Caco-2 (cell line): ENCODE measurements at regions not wholly inside any gene's neighbourhood (a gene's known extent, or its start where the extent isn't known, plus 50 kb on each side); places are given as distances from the start of the nearest gene placed in this dataset.

ENCODE experiments used
- BruUV-seq: library from RNA; stranded (reverse); fragments of 400-500 nt; replicated peaks from 2 replicates; lab custom pipeline; 2021; lab: Mats Ljungman, UMichigan
- CTCF ChIA-PET: fragments of 300-600 bp; sonication (Branson Sonifier 250); formaldehyde crosslinking; loops from one replicate; lab custom pipeline; 2022; ENCODE audit warnings: antibody characterized with exemption; lab: Charles Lee
- POLR2A ChIA-PET: fragments of 300-600 bp; sonication (Branson Sonifier 250); formaldehyde crosslinking; loops from one replicate; lab custom pipeline; 2022; ENCODE audit warnings: antibody characterized with exemption; lab: Charles Lee
- DNase-seq, 2 experiments: peaks; one replicate each; pipeline versions ENCODE4 v3.0.0 to v3.0.0-alpha.2; 2020 to 2022
- H3K27me3 ChIP-seq: replicated peaks from 2 replicates; pipeline ENCODE4 v1.6.0; 2011; ENCODE audit warnings: low read length; ENCODE audit not compliant: control insufficient read depth, insufficient read depth
- H3K36me3 ChIP-seq: 2 replicates; pipeline ENCODE4 v1.5.1; 2011; ENCODE audit warnings: low read length; ENCODE audit not compliant: control insufficient read depth, insufficient read depth
- H3K4me1 ChIP-seq: fragments of 250-450 bp; sonication (Bioruptor Pico); 2 replicates; pipeline ENCODE4 v1.5.1; 2020; ENCODE audit warnings: mild to moderate bottlenecking
- H3K4me3 ChIP-seq: 2 replicates; pipeline ENCODE4 v1.5.1; 2011; ENCODE audit warnings: low read depth, mild to moderate bottlenecking, control low read depth, low read length
- H3K9me3 ChIP-seq: fragments of 250-450 bp; sonication (Bioruptor Pico); 2 replicates; pipeline ENCODE4 v1.5.1; 2020; ENCODE audit warnings: mild to moderate bottlenecking, moderate library complexity
- H3K27ac Mint-ChIP-seq: one replicate; pipeline ENCODE4 v1.8.0; 2022; ENCODE audit warnings: mixed read lengths; ENCODE audit not compliant: unreplicated experiment
- H3K27me3 Mint-ChIP-seq: one replicate; pipeline ENCODE4 v1.8.0; 2022; ENCODE audit warnings: mixed read lengths; ENCODE audit not compliant: insufficient read depth, unreplicated experiment
- H3K36me3 Mint-ChIP-seq: one replicate; pipeline ENCODE4 v1.8.0; 2022; ENCODE audit warnings: mild to moderate bottlenecking, mixed read lengths; ENCODE audit not compliant: insufficient read depth, unreplicated experiment
- H3K4me1 Mint-ChIP-seq: one replicate; pipeline ENCODE4 v1.8.0; 2022; ENCODE audit warnings: low read depth, mixed read lengths; ENCODE audit not compliant: unreplicated experiment
- H3K4me3 Mint-ChIP-seq: one replicate; pipeline ENCODE4 v1.8.0; 2022; ENCODE audit warnings: mild to moderate bottlenecking, moderate library complexity, mixed read lengths; ENCODE audit not compliant: unreplicated experiment
- H3K9me3 Mint-ChIP-seq: one replicate; pipeline ENCODE4 v1.8.0; 2022; ENCODE audit warnings: mixed read lengths; ENCODE audit not compliant: unreplicated experiment
- intact Hi-C: fragments of 100-400 bp; cut with micrococcal nuclease; formaldehyde crosslinking; loops from one replicate; pipeline ENCODE4 v1.10.0; 2022; ENCODE audit not compliant: unreplicated experiment
- TF ChIP-seq, protein P1 (sequence below), 2 experiments: fragments of 200-600 bp in 1 of 2; IDR thresholded peaks; 1 replicate in 1 of 2; 2 replicates in 1 of 2; pipeline versions ENCODE4 v1.5.1 to v1.8.0; 2011 to 2022; ENCODE audit warnings: antibody characterized with exemption in 1 of 2, control low read depth in 1 of 2, inconsistent platforms in 1 of 2, low read depth in 1 of 2, low read length in 1 of 2, mild to moderate bottlenecking in 1 of 2, moderate library complexity in 1 of 2; ENCODE audit not compliant: insufficient read depth in 1 of 2, severe bottlenecking in 1 of 2, unreplicated experiment in 1 of 2

DNA sequence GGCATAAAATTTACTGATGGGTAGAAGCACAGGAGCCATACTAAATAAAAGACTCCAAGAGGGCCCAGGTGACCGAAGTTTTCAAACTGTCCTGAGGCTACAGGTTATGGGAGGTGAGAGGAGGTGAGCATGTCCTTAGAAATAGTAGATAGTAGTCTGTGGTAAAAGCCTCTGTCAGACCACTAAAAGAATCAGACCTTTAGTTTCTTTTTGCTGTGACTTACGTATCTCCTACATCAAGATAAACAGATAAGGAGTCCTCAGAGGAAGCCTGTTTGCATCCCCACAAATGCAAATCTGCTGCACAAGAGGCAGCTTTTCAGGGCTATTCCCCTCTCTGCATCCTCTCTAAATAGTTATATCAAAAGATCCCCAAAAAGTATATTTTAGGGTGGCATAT lies 711.6 kb upstream of the SLITRK6 start:
- Mint-ChIP-seq H3K4me3 (no peak overlapping the region), H3K4me1 (no peaks in the 10 kb centered on the region), H3K27me3 (no peaks in the 10 kb centered on the region), H3K9me3 (no peaks in the 10 kb centered on the region), H3K36me3 (no peaks in the 10 kb centered on the region), H3K27ac (no peak overlapping the region)
- no peaks in the 10 kb centered on the region for H3K27me3 ChIP-seq
- TF ChIP-seq, protein P1, sequence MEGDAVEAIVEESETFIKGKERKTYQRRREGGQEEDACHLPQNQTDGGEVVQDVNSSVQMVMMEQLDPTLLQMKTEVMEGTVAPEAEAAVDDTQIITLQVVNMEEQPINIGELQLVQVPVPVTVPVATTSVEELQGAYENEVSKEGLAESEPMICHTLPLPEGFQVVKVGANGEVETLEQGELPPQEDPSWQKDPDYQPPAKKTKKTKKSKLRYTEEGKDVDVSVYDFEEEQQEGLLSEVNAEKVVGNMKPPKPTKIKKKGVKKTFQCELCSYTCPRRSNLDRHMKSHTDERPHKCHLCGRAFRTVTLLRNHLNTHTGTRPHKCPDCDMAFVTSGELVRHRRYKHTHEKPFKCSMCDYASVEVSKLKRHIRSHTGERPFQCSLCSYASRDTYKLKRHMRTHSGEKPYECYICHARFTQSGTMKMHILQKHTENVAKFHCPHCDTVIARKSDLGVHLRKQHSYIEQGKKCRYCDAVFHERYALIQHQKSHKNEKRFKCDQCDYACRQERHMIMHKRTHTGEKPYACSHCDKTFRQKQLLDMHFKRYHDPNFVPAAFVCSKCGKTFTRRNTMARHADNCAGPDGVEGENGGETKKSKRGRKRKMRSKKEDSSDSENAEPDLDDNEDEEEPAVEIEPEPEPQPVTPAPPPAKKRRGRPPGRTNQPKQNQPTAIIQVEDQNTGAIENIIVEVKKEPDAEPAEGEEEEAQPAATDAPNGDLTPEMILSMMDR (IDR thresholded peaks at IDR 0.05; ENCODE audit: insufficient read depth in 1 of 2, low read depth in 1 of 2, low read length in 1 of 2, severe bottlenecking in 1 of 2, unreplicated experiment in 1 of 2) = no peak
- BruUV-seq = no TSS peak
- POLR2A ChIA-PET = interaction anchor here (0.5 kb wide), 1 partner anchor 24 kb away, joined by 3 read pairs; no protein-coding TSS in a partner anchor
- CTCF ChIA-PET = no interaction called here
- no peaks in the 10 kb centered on the region for H3K9me3 ChIP-seq
- DNase-seq = no peak
- no peaks in the 10 kb centered on the region for H3K4me1 ChIP-seq
- no peak overlapping the region for H3K4me3 ChIP-seq
- H3K36me3 ChIP-seq = no peaks in the 10 kb centered on the region
- intact Hi-C loops = no loop called here

DNA sequence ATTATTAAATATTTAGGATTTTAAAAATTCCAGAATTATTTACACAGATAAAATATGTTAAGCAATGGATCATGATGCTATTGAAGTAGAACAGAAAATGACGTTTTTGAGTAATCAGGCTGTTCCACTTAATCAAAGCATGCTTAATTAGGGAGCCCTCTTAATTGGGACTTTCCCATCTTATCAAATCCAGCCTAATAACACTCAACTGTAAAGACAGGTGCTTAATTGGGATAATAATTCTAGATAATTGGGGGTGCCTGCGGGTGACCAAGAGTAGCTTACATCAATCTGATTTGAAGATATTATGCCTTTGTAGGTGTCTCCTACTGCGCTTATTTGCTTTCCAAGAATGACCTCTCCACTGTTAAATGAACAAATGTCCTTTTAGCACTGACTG lies 742.2 kb upstream of the SLITRK6 start:
- H3K27ac Mint-ChIP-seq = no peak overlapping the region
- H3K9me3 ChIP-seq = no peaks in the 10 kb centered on the region

DNA sequence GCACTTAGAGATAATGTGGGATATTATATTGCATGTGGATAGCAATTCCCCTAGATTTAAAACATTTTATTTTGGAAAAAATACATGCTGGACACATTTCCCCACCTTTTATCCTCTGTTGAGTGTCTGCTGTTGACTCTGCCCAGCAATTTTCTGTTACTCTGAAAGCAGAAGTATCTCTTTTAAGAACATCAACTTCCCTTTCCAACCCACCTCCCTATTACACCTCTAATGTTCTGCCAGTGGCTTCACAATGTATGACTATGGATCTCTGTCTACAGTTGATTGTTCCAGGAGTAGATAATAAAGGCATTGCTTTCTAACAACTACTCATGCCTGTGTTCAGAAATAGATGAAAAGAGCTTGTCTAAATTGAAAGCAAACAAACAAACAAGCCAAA lies 754.8 kb upstream of the SLITRK6 start:
- no peaks in the 10 kb centered on the region for H3K36me3 Mint-ChIP-seq
- H3K27me3 Mint-ChIP-seq = no peaks in the 10 kb centered on the region
- no peaks in the 10 kb centered on the region for H3K4me1 Mint-ChIP-seq
- H3K9me3 Mint-ChIP-seq = no peaks in the 10 kb centered on the region
- ChIA-PET POLR2A (no interaction called here), CTCF (no interaction called here)
- Histone ChIP-seq H3K27me3 (no peaks in the 10 kb centered on the region), H3K4me3 (no peak overlapping the region), H3K4me1 (no peaks in the 10 kb centered on the region), H3K9me3 (no peaks in the 10 kb centered on the region), H3K36me3 (no peaks in the 10 kb centered on the region)
- TF ChIP-seq, protein P1 (IDR thresholded peaks at IDR 0.05; ENCODE audit: insufficient read depth in 1 of 2, low read depth in 1 of 2, low read length in 1 of 2, severe bottlenecking in 1 of 2, unreplicated experiment in 1 of 2) = no peak
- no TSS peak for BruUV-seq
- intact Hi-C loops = no loop called here
- H3K4me3 Mint-ChIP-seq = no peak overlapping the region
- no peak overlapping the region for H3K27ac Mint-ChIP-seq
- DNase-seq = no peak

More for the DNA sequence above, 742.2 kb upstream of the SLITRK6 start:
- Histone ChIP-seq H3K4me3 (no peak overlapping the region), H3K4me1 (no peaks in the 10 kb centered on the region), H3K27me3 (no peaks in the 10 kb centered on the region), H3K36me3 (no peaks in the 10 kb centered on the region)
- ChIA-PET POLR2A (no interaction called here), CTCF (no interaction called here)
- Mint-ChIP-seq H3K27me3 (no peaks in the 10 kb centered on the region), H3K4me3 (no peak overlapping the region), H3K36me3 (no peaks in the 10 kb centered on the region), H3K4me1 (no peaks in the 10 kb centered on the region), H3K9me3 (no peaks in the 10 kb centered on the region)
- TF ChIP-seq, protein P1 (IDR thresholded peaks at IDR 0.05; ENCODE audit: insufficient read depth in 1 of 2, low read depth in 1 of 2, low read length in 1 of 2, severe bottlenecking in 1 of 2, unreplicated experiment in 1 of 2) = no peak
- no peak for DNase-seq
- no TSS peak for BruUV-seq
- intact Hi-C loops = no loop called here
